ENCODE measurements at regions not wholly inside any gene's neighbourhood (a gene's known extent, or its start where the extent isn't known, plus 50 kb on each side); places are given as distances from the start of the nearest gene placed in this dataset.

DNA sequence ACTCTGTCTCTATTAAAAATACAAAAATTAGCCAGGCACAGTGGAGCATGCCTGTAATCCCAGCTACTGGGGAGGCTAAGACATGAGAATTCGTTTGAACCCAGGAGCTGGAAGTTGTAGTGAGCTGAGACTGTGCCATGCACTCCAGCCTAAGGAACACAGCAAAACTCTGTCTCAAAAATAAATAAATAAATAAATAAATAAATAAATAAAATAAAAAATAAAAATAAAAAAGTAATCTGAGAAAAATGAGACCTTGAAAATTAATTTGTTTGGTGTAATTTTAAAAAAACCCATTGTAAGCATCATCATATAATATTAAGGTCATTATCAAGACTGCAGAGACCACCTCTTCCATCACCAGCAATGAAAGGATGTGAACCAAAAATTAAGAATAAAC, 997.1 kb downstream of the CDH18 start:
- Mint-ChIP-seq H3K4me3 (no peak overlapping the region), H3K9me3 (peaks cover 2 to 11% of the 10 kb centered on the region in 2 donors), H3K36me3 (ENCODE audit: insufficient read depth in 2 of 2) (no peaks in the 10 kb centered on the region), H3K27ac (no peak overlapping the region), H3K4me1 (ENCODE audit: low read depth) (no peaks in the 10 kb centered on the region), H3K27me3 (ENCODE audit: low read depth) (no peaks in the 10 kb centered on the region)
- DNase-seq = no peak
- no peak for ATAC-seq (replicated peaks in 1 of 2)

DNA sequence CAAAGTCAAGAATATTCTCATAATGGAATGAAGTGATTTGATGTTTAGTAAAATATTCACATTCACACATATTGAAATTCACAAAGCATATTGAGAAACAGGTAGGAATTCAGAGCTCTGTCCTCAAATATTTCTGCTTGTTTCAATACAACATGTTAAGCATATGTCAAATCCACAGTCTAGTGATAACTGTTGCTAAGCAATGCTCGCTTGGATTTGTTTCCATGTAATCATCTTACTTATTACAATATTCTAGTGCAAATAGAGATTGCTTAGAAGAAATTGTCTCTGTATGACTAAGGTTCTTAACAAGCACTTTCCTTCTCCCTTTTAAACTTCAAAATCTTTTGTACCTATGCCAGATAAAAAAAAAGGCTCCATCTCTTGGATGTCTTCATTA, 995.7 kb downstream of the CDH18 start:
- ATAC-seq (replicated peaks in 1 of 2) (no peak), DNase-seq (no peak)
- H3K27me3 Mint-ChIP-seq (ENCODE audit: low read depth) = no peaks in the 10 kb centered on the region
- H3K36me3 Mint-ChIP-seq (ENCODE audit: insufficient read depth in 2 of 2) = no peaks in the 10 kb centered on the region
- no peak overlapping the region for H3K4me3 Mint-ChIP-seq
- no peak overlapping the region for H3K27ac Mint-ChIP-seq
- H3K9me3 Mint-ChIP-seq = peaks cover 2 to 11% of the 10 kb centered on the region in 2 donors
- no peaks in the 10 kb centered on the region for H3K4me1 Mint-ChIP-seq (ENCODE audit: low read depth)

GRCh38 chr5:18999478-18999877, 988.5 kb downstream of the CDH18 start:
- ATAC-seq (replicated peaks in 1 of 2) (no peak), DNase-seq (no peak)
- no peaks in the 10 kb centered on the region for H3K27me3 Mint-ChIP-seq (ENCODE audit: low read depth)
- no peak overlapping the region for H3K4me3 Mint-ChIP-seq
- H3K4me1 Mint-ChIP-seq (ENCODE audit: low read depth) = no peaks in the 10 kb centered on the region
- peaks cover 0 to 1% of the 10 kb centered on the region in 2 donors for H3K9me3 Mint-ChIP-seq
- H3K36me3 Mint-ChIP-seq (ENCODE audit: insufficient read depth in 2 of 2) = no peaks in the 10 kb centered on the region
- H3K27ac Mint-ChIP-seq = no peak overlapping the region

DNA sequence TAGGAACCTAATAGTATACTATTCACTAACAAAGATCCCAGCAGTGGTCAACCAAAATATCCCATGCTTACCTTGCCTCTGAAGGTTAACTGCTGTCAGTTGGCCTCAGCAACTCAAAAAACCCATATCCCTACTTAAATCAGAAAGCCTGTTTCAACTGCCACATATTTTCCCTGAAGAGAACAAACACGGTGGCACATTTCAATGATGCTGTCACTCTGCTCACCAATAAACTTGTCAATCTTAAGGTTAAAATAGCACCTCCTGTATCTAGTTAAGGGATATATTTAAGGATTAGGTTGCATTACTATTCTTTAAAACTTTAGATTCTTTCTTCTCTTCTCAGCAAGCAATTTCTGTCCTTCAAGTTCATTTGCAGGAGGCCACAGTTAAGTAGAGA, 986.9 kb downstream of the CDH18 start:
- H3K27me3 Mint-ChIP-seq (ENCODE audit: low read depth) = no peaks in the 10 kb centered on the region
- ATAC-seq (replicated peaks in 1 of 2) (no peak), DNase-seq (no peak)
- no peaks in the 10 kb centered on the region for H3K36me3 Mint-ChIP-seq (ENCODE audit: insufficient read depth in 2 of 2)
- peaks cover 2 to 3% of the 10 kb centered on the region in 2 donors for H3K9me3 Mint-ChIP-seq
- no peak overlapping the region for H3K4me3 Mint-ChIP-seq
- no peaks in the 10 kb centered on the region for H3K4me1 Mint-ChIP-seq (ENCODE audit: low read depth)
- H3K27ac Mint-ChIP-seq = no peak overlapping the region

- no peaks in the 10 kb centered on the region for H3K4me1 Mint-ChIP-seq (ENCODE audit: low read depth)
- H3K36me3 Mint-ChIP-seq (ENCODE audit: insufficient read depth in 2 of 2) = no peaks in the 10 kb centered on the region
- H3K9me3 Mint-ChIP-seq = peaks cover 2 to 3% of the 10 kb centered on the region in 2 donors
- no peaks in the 10 kb centered on the region for H3K27me3 Mint-ChIP-seq (ENCODE audit: low read depth)
- H3K4me3 Mint-ChIP-seq = no peak overlapping the region
- ATAC-seq (replicated peaks in 1 of 2) = no peak
- H3K27ac Mint-ChIP-seq = no peak overlapping the region
- no peak for DNase-seq
These were observed 986.5 kb downstream of the CDH18 start for GRCh38 chr5:19001539-19001938.

- no peaks in the 10 kb centered on the region for H3K27me3 Mint-ChIP-seq (ENCODE audit: low read depth)
- ATAC-seq (replicated peaks in 1 of 2) = no peak
These were observed 985.9 kb downstream of the CDH18 start for GRCh38 chr5:19002111-19002510.

GRCh38 chr5:19018822-19019221, 969.2 kb downstream of the CDH18 start:
- ATAC-seq (replicated peaks in 1 of 2) (no peak), DNase-seq (no peak)
- no peaks in the 10 kb centered on the region for H3K27me3 Mint-ChIP-seq (ENCODE audit: low read depth)
- H3K27ac Mint-ChIP-seq = no peak overlapping the region
- H3K36me3 Mint-ChIP-seq (ENCODE audit: insufficient read depth in 2 of 2) = no peaks in the 10 kb centered on the region
- H3K4me3 Mint-ChIP-seq = no peak overlapping the region
- no peaks in the 10 kb centered on the region for H3K4me1 Mint-ChIP-seq (ENCODE audit: low read depth)
- H3K9me3 Mint-ChIP-seq = peaks cover 2 to 4% of the 10 kb centered on the region in 2 donors

More at GRCh38 chr5:19002111-19002510, 985.9 kb downstream of the CDH18 start:
- Mint-ChIP-seq H3K36me3 (ENCODE audit: insufficient read depth in 2 of 2) (no peaks in the 10 kb centered on the region), H3K4me1 (ENCODE audit: low read depth) (no peaks in the 10 kb centered on the region), H3K4me3 (no peak overlapping the region), H3K9me3 (peaks cover 2 to 3% of the 10 kb centered on the region in 2 donors), H3K27ac (no peak overlapping the region)
- DNase-seq = no peak

DNA sequence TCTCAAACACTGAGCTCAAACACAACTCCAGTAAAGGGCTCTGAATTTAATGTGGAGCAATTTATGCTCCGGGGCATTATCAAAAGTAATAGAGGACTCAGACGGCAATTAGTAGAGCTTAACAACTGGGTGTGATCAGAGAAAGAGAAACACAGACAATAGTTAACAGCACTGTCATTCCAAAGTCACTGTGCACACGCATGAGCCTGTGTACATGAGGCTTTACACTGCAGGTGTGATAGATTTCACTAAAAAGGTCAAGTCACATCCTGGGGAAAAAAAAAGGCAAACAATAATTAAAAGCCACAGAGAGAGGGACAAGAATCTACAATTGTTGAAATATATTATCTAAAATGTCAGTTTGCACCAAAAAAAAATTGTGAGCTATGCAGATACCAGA, 956.5 kb downstream of the CDH18 start:
- Mint-ChIP-seq H3K4me1 (ENCODE audit: low read depth) (no peaks in the 10 kb centered on the region), H3K9me3 (peaks cover 9 to 10% of the 10 kb centered on the region in 2 donors), H3K27me3 (ENCODE audit: low read depth) (no peaks in the 10 kb centered on the region), H3K27ac (no peak overlapping the region), H3K36me3 (ENCODE audit: insufficient read depth in 2 of 2) (no peaks in the 10 kb centered on the region), H3K4me3 (no peak overlapping the region)
- ATAC-seq (replicated peaks in 1 of 2) (no peak), DNase-seq (no peak)

DNA sequence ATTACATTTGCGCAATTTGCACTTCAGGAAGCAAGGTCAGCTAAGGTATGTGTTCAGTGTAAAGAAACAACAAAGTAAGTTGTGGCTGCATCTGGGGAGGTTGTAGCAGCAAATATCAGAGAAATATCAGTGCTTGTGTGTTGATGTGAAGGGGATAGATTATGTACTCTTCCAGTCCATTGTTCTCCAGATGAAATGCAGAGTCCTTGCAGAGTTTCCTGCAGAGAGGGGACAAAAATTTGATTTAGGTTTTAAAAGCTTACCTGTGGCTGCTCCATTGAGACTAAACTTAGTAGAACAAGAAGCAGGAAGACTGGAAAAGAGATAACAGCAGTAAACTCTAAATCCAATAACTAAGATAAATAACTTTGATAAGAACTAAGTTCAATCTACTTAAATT, 952.2 kb downstream of the CDH18 start:
- Mint-ChIP-seq H3K36me3 (ENCODE audit: insufficient read depth in 2 of 2) (no peaks in the 10 kb centered on the region), H3K4me1 (ENCODE audit: low read depth) (no peaks in the 10 kb centered on the region), H3K4me3 (no peak overlapping the region), H3K27me3 (ENCODE audit: low read depth) (no peaks in the 10 kb centered on the region), H3K27ac (no peak overlapping the region), H3K9me3 (peaks cover 9 to 13% of the 10 kb centered on the region in 2 donors)
- no peak for DNase-seq
- ATAC-seq (replicated peaks in 1 of 2) = no peak

DNA sequence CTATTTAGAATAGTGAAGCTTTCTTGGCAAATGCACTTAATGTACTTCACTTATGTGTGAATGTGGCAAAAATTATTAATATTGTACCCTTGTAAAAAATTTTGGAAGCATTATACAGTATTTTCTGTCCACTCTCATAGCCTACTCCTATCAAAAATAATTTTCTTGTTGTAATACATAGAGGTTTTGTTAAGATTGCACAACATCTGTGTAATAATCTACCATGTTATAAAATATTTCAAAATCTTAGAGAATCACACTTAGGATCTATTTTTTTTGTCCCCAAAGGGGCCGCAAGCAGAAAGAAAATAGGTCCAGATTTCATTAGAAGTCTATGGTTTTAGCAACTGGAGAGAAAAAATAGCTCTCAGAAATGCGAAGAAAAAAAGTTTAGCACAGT, 945.9 kb downstream of the CDH18 start:
- Mint-ChIP-seq H3K36me3 (ENCODE audit: insufficient read depth in 2 of 2) (no peaks in the 10 kb centered on the region), H3K27ac (no peak overlapping the region), H3K4me3 (no peak overlapping the region), H3K9me3 (peaks cover 6 to 9% of the 10 kb centered on the region in 2 donors), H3K27me3 (ENCODE audit: low read depth) (no peaks in the 10 kb centered on the region), H3K4me1 (ENCODE audit: low read depth) (no peaks in the 10 kb centered on the region)
- no peak for DNase-seq
- ATAC-seq (replicated peaks in 1 of 2) = no peak

- H3K4me3 Mint-ChIP-seq = no peak overlapping the region
- DNase-seq (no peak), ATAC-seq (replicated peaks in 1 of 2) (no peak)
- no peaks in the 10 kb centered on the region for H3K4me1 Mint-ChIP-seq (ENCODE audit: low read depth)
- no peak overlapping the region for H3K27ac Mint-ChIP-seq
- peaks cover 4% of the 10 kb centered on the region in 2 donors for H3K9me3 Mint-ChIP-seq
- H3K27me3 Mint-ChIP-seq (ENCODE audit: low read depth) = no peaks in the 10 kb centered on the region
- H3K36me3 Mint-ChIP-seq (ENCODE audit: insufficient read depth in 2 of 2) = no peaks in the 10 kb centered on the region
These were observed 943.7 kb downstream of the CDH18 start for GRCh38 chr5:19044311-19044710.

DNA sequence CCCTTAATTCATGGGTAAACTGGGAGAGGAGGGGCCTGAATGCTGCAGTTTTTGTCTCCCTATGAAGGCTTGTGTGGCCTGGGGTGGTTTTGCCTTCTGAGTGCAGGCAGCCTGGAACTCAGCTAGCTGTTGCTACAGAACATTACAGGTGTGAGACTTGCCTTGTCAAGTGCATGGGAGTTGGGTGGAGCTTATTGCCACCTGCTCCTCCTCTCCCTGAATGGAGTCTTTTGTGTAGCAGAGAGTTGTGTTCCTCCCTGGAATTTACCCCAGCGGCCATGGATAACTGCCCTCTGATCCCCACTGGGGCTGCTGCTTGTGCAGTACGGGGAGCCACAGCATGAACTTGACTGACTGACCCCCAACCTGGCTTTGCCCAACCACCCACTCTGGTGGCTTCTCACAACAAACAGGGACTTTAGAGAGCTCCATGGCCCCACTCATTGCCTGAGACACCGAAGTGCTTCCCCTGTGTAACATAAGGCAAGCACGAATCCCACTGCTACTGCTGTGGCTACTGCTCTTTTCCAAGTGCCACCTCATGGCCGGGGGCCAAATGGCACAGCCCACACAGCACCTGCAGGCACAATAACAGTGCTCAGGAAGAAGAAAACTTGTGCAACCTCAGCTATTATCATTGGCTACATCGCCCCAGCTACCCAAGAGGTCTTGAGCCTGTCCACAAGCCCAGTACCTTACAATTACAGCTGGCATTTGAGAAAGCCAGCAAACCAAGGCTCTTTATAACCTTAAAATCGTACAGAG, 942.9 kb downstream of the CDH18 start:
- ATAC-seq (replicated peaks in 1 of 2) (no peak), DNase-seq (no peak)
- H3K27ac Mint-ChIP-seq = no peak overlapping the region
- H3K4me3 Mint-ChIP-seq = no peak overlapping the region
- no peaks in the 10 kb centered on the region for H3K27me3 Mint-ChIP-seq (ENCODE audit: low read depth)
- H3K9me3 Mint-ChIP-seq = peaks cover 4% of the 10 kb centered on the region in 2 donors
- no peaks in the 10 kb centered on the region for H3K4me1 Mint-ChIP-seq (ENCODE audit: low read depth)
- no peaks in the 10 kb centered on the region for H3K36me3 Mint-ChIP-seq (ENCODE audit: insufficient read depth in 2 of 2)

DNA sequence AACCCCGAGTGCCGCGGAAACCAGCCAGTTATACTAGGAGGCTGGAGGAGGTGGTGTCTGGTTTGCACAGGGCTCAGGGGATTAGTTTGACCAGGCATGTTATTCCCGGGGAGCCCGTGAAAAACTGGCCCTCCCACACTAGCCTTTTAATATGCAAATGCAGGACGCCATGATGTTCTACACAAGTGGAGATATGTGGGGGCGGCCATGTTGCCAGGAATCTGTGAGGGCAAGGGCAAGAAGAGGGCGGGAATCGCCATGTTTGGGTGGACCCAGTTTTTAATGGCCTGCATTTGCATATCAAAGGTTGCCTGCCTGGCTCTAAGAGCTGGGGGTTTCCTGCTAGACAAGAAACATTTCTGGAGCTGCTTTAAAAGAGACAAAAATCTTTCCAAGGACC, 940.7 kb downstream of the CDH18 start:
- ATAC-seq (replicated peaks in 1 of 2) = no peak
- Mint-ChIP-seq H3K4me3 (no peak overlapping the region), H3K27me3 (ENCODE audit: low read depth) (no peaks in the 10 kb centered on the region), H3K4me1 (ENCODE audit: low read depth) (no peaks in the 10 kb centered on the region), H3K36me3 (ENCODE audit: insufficient read depth in 2 of 2) (no peaks in the 10 kb centered on the region), H3K27ac (no peak overlapping the region), H3K9me3 (peaks cover 4% of the 10 kb centered on the region in 2 donors)
- no peak for DNase-seq

DNA sequence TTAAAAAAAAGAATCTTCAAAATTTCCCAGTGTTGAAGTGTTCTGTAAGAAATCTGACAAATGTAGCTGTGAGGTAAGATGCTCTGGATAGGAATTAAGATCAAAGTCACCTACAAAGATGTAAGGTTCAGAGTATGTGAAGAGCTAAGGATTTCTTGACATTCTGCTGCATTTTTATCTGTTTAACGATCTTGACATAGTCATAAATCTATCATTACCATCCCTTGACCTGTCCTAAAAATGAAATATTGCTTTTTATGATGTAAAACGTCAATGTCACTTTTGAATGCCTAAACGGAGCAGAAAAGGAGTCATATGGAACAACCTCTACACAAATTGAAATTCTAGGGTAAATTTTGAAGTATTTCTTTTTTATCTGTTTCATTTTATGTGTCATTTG, 939.3 kb downstream of the CDH18 start:
- Mint-ChIP-seq H3K4me1 (ENCODE audit: low read depth) (no peaks in the 10 kb centered on the region), H3K27ac (no peak overlapping the region), H3K36me3 (ENCODE audit: insufficient read depth in 2 of 2) (no peaks in the 10 kb centered on the region), H3K27me3 (ENCODE audit: low read depth) (no peaks in the 10 kb centered on the region), H3K9me3 (peaks cover 4 to 6% of the 10 kb centered on the region in 2 donors), H3K4me3 (no peak overlapping the region)
- no peak for ATAC-seq (replicated peaks in 1 of 2)
- DNase-seq = no peak

Measured in activated T-cell treated with anti-CD3 and anti-CD28 coated beads, Interleukin-2, amount 50 U/mL, for 72 hours (primary cell).